A549 (cell line): ENCODE measurements at regions not wholly inside any gene's neighbourhood (a gene's known extent, or its start where the extent isn't known, plus 50 kb on each side); places are given as distances from the start of the nearest gene placed in this dataset.

ENCODE experiments used
- BHLHE40 ChIP-seq: IDR thresholded peaks from 2 replicates; pipeline ENCODE4 v1.6.1; 2012; ENCODE audit warnings: low read depth, low read length, inconsistent platforms
- CEBPB ChIP-seq, 2 experiments: fragments of >200 bp in 1 of 2; sonication (Bioruptor Twin) in 1 of 2; formaldehyde crosslinking in 1 of 2; IDR thresholded peaks; 2 replicates each; pipeline ENCODE4 v1.6.1; 2012 to 2016
- CTCF ChIP-seq: fragments of >200 bp; sonication (Bioruptor Twin); formaldehyde crosslinking; IDR thresholded peaks from 3 replicates; pipeline ENCODE4 v1.5.1; 2016
- EHF ChIP-seq: fragments of 250-450 bp; sonication (Bioruptor Pico); IDR thresholded peaks from 2 replicates; pipeline ENCODE4 v1.5.0; 2020; ENCODE audit warnings: mild to moderate bottlenecking
- EHMT2 ChIP-seq: fragments of 200-600 bp; sonication (generic); IDR thresholded peaks from 2 replicates; pipeline ENCODE4 v1.6.1; 2016; ENCODE audit warnings: antibody characterized with exemption, low read depth, mild to moderate bottlenecking, moderate library complexity
- ELK1 ChIP-seq: fragments of 150-350 bp; IDR thresholded peaks from 2 replicates; pipeline ENCODE4 v1.6.1; 2014; ENCODE audit warnings: low read depth, mild to moderate bottlenecking, low read length
- EP300 ChIP-seq, 2 experiments: fragments of >200 bp; sonication (Bioruptor Twin); formaldehyde crosslinking; IDR thresholded peaks; 2 replicates in 1 of 2; 3 replicates in 1 of 2; pipeline ENCODE4 v1.6.1; 2016 to 2017
- JUN ChIP-seq, 2 experiments: fragments of >200 bp; sonication (Bioruptor Twin); formaldehyde crosslinking; IDR thresholded peaks; 2 replicates in 1 of 2; 3 replicates in 1 of 2; pipeline ENCODE4 v1.6.1; 2016 to 2017
- MAX ChIP-seq: IDR thresholded peaks from 2 replicates; pipeline ENCODE4 v1.6.1; 2012
- NPAS2 ChIP-seq: fragments of 250-450 bp; sonication (Bioruptor Pico); IDR thresholded peaks from 2 replicates; pipeline ENCODE4 v1.8.0; 2022; ENCODE audit warnings: mild to moderate bottlenecking, moderate library complexity, borderline replicate concordance
- PBX3 ChIP-seq: IDR thresholded peaks from 2 replicates; pipeline ENCODE4 v1.6.1; 2012
- POLR2A ChIP-seq: IDR thresholded peaks from 2 replicates; pipeline ENCODE4 v1.6.1; 2012; ENCODE audit warnings: mild to moderate bottlenecking, low read length
- RARB ChIP-seq: fragments of 250-450 bp; sonication (Bioruptor Pico); IDR thresholded peaks from 2 replicates; pipeline ENCODE4 v1.8.0; 2021; ENCODE audit warnings: mild to moderate bottlenecking, moderate library complexity

GRCh38 chr6:54467384-54467783 lies 159.1 kb downstream of the TINAG start:
- TF ChIP-seq BHLHE40 (no peak), PBX3 (no peak), POLR2A (no peak), NPAS2 (CRISPR knock-in tag) (no peak), CTCF (no peak), ELK1 (no peak), EHMT2 (no peak), RARB (CRISPR knock-in tag) (no peak), EP300 (IDR thresholded peaks at IDR 0.05) (no peak), JUN (IDR thresholded peaks at IDR 0.05) (no peak), CEBPB (IDR thresholded peaks at IDR 0.05) (no peak), MAX (no peak), EHF (CRISPR knock-in tag) (no peak)
